ENCODE measurements at regions not wholly inside any gene's neighbourhood (a gene's known extent, or its start where the extent isn't known, plus 50 kb on each side); places are given as distances from the start of the nearest gene placed in this dataset.

GRCh38 chr1:172966844-172967540, 83.7 kb downstream of the TNFSF18 start:
- Histone ChIP-seq H3K27ac (ENCODE audit: low read length) (no peak overlapping the region), H3K9me3 (ENCODE audit: control insufficient read depth in 2 of 2, low read length in 2 of 2) (no peaks in the 10 kb centered on the region), H3K27me3 (ENCODE audit: control insufficient read depth in 1 of 2, insufficient read depth in 2 of 2, low read length in 2 of 2) (no peaks in the 10 kb centered on the region), H3K4me3 (ENCODE audit: low read length in 2 of 2) (no peak overlapping the region), H3K36me3 (ENCODE audit: control insufficient read depth in 2 of 2, insufficient read depth in 2 of 2, low read length in 2 of 2) (no peaks in the 10 kb centered on the region), H3K4me1 (ENCODE audit: control insufficient read depth, insufficient read depth, low read length) (no peaks in the 10 kb centered on the region), H3K9ac (ENCODE audit: low read length in 2 of 2) (no peak overlapping the region)

- no peak overlapping the region for H3K27ac ChIP-seq (ENCODE audit: low read length)
- H3K36me3 ChIP-seq (ENCODE audit: control insufficient read depth in 2 of 2, insufficient read depth in 2 of 2, low read length in 2 of 2): no peaks in the 10 kb centered on the region
- H3K27me3 ChIP-seq (ENCODE audit: control insufficient read depth in 1 of 2, insufficient read depth in 2 of 2, low read length in 2 of 2): no peaks in the 10 kb centered on the region
- no peaks in the 10 kb centered on the region for H3K4me1 ChIP-seq (ENCODE audit: control insufficient read depth, insufficient read depth, low read length)
- H3K9me3 ChIP-seq (ENCODE audit: control insufficient read depth in 2 of 2, low read length in 2 of 2): no peaks in the 10 kb centered on the region
- H3K4me3 ChIP-seq (ENCODE audit: low read length in 2 of 2): no peak overlapping the region
- no peak overlapping the region for H3K9ac ChIP-seq (ENCODE audit: low read length in 2 of 2)
These were observed 82.8 kb downstream of the TNFSF18 start for GRCh38 chr1:172967936-172968335.

- H3K4me3 ChIP-seq (ENCODE audit: low read length in 2 of 2): no peak overlapping the region
- H3K27ac ChIP-seq (ENCODE audit: low read length): no peak overlapping the region
- H3K9me3 ChIP-seq (ENCODE audit: control insufficient read depth in 2 of 2, low read length in 2 of 2): no peaks in the 10 kb centered on the region
- no peaks in the 10 kb centered on the region for H3K27me3 ChIP-seq (ENCODE audit: control insufficient read depth in 1 of 2, insufficient read depth in 2 of 2, low read length in 2 of 2)
- no peak overlapping the region for H3K9ac ChIP-seq (ENCODE audit: low read length in 2 of 2)
- no peaks in the 10 kb centered on the region for H3K4me1 ChIP-seq (ENCODE audit: control insufficient read depth, insufficient read depth, low read length)
- no peaks in the 10 kb centered on the region for H3K36me3 ChIP-seq (ENCODE audit: control insufficient read depth in 2 of 2, insufficient read depth in 2 of 2, low read length in 2 of 2)
These were observed 81.1 kb downstream of the TNFSF18 start for GRCh38 chr1:172969611-172970010.

GRCh38 chr1:172970186-172970585, 80.6 kb downstream of the TNFSF18 start:
- Histone ChIP-seq H3K4me3 (ENCODE audit: low read length in 2 of 2) (no peak overlapping the region), H3K36me3 (ENCODE audit: control insufficient read depth in 2 of 2, insufficient read depth in 2 of 2, low read length in 2 of 2) (no peaks in the 10 kb centered on the region), H3K27ac (ENCODE audit: low read length) (no peak overlapping the region), H3K4me1 (ENCODE audit: control insufficient read depth, insufficient read depth, low read length) (no peaks in the 10 kb centered on the region), H3K27me3 (ENCODE audit: control insufficient read depth in 1 of 2, insufficient read depth in 2 of 2, low read length in 2 of 2) (no peaks in the 10 kb centered on the region), H3K9me3 (ENCODE audit: control insufficient read depth in 2 of 2, low read length in 2 of 2) (no peaks in the 10 kb centered on the region), H3K9ac (ENCODE audit: low read length in 2 of 2) (no peak overlapping the region)

- H3K27ac ChIP-seq (ENCODE audit: low read length): no peak overlapping the region
- H3K4me1 ChIP-seq (ENCODE audit: control insufficient read depth, insufficient read depth, low read length): no peaks in the 10 kb centered on the region
- H3K9ac ChIP-seq (ENCODE audit: low read length in 2 of 2): no peak overlapping the region
- no peaks in the 10 kb centered on the region for H3K27me3 ChIP-seq (ENCODE audit: control insufficient read depth in 1 of 2, insufficient read depth in 2 of 2, low read length in 2 of 2)
- no peaks in the 10 kb centered on the region for H3K36me3 ChIP-seq (ENCODE audit: control insufficient read depth in 2 of 2, insufficient read depth in 2 of 2, low read length in 2 of 2)
- no peak overlapping the region for H3K4me3 ChIP-seq (ENCODE audit: low read length in 2 of 2)
- no peaks in the 10 kb centered on the region for H3K9me3 ChIP-seq (ENCODE audit: control insufficient read depth in 2 of 2, low read length in 2 of 2)
These were observed 79.5 kb downstream of the TNFSF18 start for GRCh38 chr1:172971241-172971640.

GRCh38 chr1:172972258-172972657, 78.5 kb downstream of the TNFSF18 start:
- no peak overlapping the region for H3K9ac ChIP-seq (ENCODE audit: low read length in 2 of 2)
- no peak overlapping the region for H3K4me3 ChIP-seq (ENCODE audit: low read length in 2 of 2)
- no peak overlapping the region for H3K27ac ChIP-seq (ENCODE audit: low read length)
- H3K36me3 ChIP-seq (ENCODE audit: control insufficient read depth in 2 of 2, insufficient read depth in 2 of 2, low read length in 2 of 2): no peaks in the 10 kb centered on the region
- no peaks in the 10 kb centered on the region for H3K9me3 ChIP-seq (ENCODE audit: control insufficient read depth in 2 of 2, low read length in 2 of 2)
- H3K27me3 ChIP-seq (ENCODE audit: control insufficient read depth in 1 of 2, insufficient read depth in 2 of 2, low read length in 2 of 2): no peaks in the 10 kb centered on the region
- no peaks in the 10 kb centered on the region for H3K4me1 ChIP-seq (ENCODE audit: control insufficient read depth, insufficient read depth, low read length)

GRCh38 chr1:172973424-172973823, 77.3 kb downstream of the TNFSF18 start:
- H3K4me3 ChIP-seq (ENCODE audit: low read length in 2 of 2): no peak overlapping the region
- H3K9me3 ChIP-seq (ENCODE audit: control insufficient read depth in 2 of 2, low read length in 2 of 2): no peaks in the 10 kb centered on the region
- no peaks in the 10 kb centered on the region for H3K27me3 ChIP-seq (ENCODE audit: control insufficient read depth in 1 of 2, insufficient read depth in 2 of 2, low read length in 2 of 2)
- H3K4me1 ChIP-seq (ENCODE audit: control insufficient read depth, insufficient read depth, low read length): no peaks in the 10 kb centered on the region
- H3K27ac ChIP-seq (ENCODE audit: low read length): no peak overlapping the region
- no peak overlapping the region for H3K9ac ChIP-seq (ENCODE audit: low read length in 2 of 2)
- H3K36me3 ChIP-seq (ENCODE audit: control insufficient read depth in 2 of 2, insufficient read depth in 2 of 2, low read length in 2 of 2): no peaks in the 10 kb centered on the region

- Histone ChIP-seq H3K27ac (ENCODE audit: low read length) (no peak overlapping the region), H3K9me3 (ENCODE audit: control insufficient read depth in 2 of 2, low read length in 2 of 2) (no peaks in the 10 kb centered on the region), H3K4me3 (ENCODE audit: low read length in 2 of 2) (no peak overlapping the region), H3K27me3 (ENCODE audit: control insufficient read depth in 1 of 2, insufficient read depth in 2 of 2, low read length in 2 of 2) (no peaks in the 10 kb centered on the region), H3K4me1 (ENCODE audit: control insufficient read depth, insufficient read depth, low read length) (no peaks in the 10 kb centered on the region), H3K9ac (ENCODE audit: low read length in 2 of 2) (no peak overlapping the region), H3K36me3 (ENCODE audit: control insufficient read depth in 2 of 2, insufficient read depth in 2 of 2, low read length in 2 of 2) (no peaks in the 10 kb centered on the region)
These were observed 74.3 kb downstream of the TNFSF18 start for GRCh38 chr1:172976222-172977041.

GRCh38 chr1:172977296-172978017, 73.3 kb downstream of the TNFSF18 start:
- Histone ChIP-seq H3K9me3 (ENCODE audit: control insufficient read depth in 2 of 2, low read length in 2 of 2) (no peaks in the 10 kb centered on the region), H3K4me1 (ENCODE audit: control insufficient read depth, insufficient read depth, low read length) (no peaks in the 10 kb centered on the region), H3K4me3 (ENCODE audit: low read length in 2 of 2) (no peak overlapping the region), H3K9ac (ENCODE audit: low read length in 2 of 2) (no peak overlapping the region), H3K27ac (ENCODE audit: low read length) (no peak overlapping the region), H3K36me3 (ENCODE audit: control insufficient read depth in 2 of 2, insufficient read depth in 2 of 2, low read length in 2 of 2) (no peaks in the 10 kb centered on the region), H3K27me3 (ENCODE audit: control insufficient read depth in 1 of 2, insufficient read depth in 2 of 2, low read length in 2 of 2) (no peaks in the 10 kb centered on the region)

GRCh38 chr1:172978595-172978994, 72.1 kb downstream of the TNFSF18 start:
- no peaks in the 10 kb centered on the region for H3K4me1 ChIP-seq (ENCODE audit: control insufficient read depth, insufficient read depth, low read length)

More at GRCh38 chr1:172978595-172978994, 72.1 kb downstream of the TNFSF18 start:
- Histone ChIP-seq H3K4me3 (ENCODE audit: low read length in 2 of 2) (no peak overlapping the region), H3K9me3 (ENCODE audit: control insufficient read depth in 2 of 2, low read length in 2 of 2) (no peaks in the 10 kb centered on the region), H3K27me3 (ENCODE audit: control insufficient read depth in 1 of 2, insufficient read depth in 2 of 2, low read length in 2 of 2) (no peaks in the 10 kb centered on the region), H3K36me3 (ENCODE audit: control insufficient read depth in 2 of 2, insufficient read depth in 2 of 2, low read length in 2 of 2) (no peaks in the 10 kb centered on the region), H3K9ac (ENCODE audit: low read length in 2 of 2) (no peak overlapping the region), H3K27ac (ENCODE audit: low read length) (no peak overlapping the region)

Measured in stomach smooth muscle (tissue), 2 donors.